ENCODE measurements at regions not wholly inside any gene's neighbourhood (a gene's known extent, or its start where the extent isn't known, plus 50 kb on each side); places are given as distances from the start of the nearest gene placed in this dataset.

GRCh38 chr20:6678101-6678500, 89.4 kb upstream of the BMP2 start:
- no peaks in the 10 kb centered on the region for H3K9me3 ChIP-seq
- no peak for TF ChIP-seq POLR2A (IDR thresholded peaks at IDR 0.05)
- no peak for TF ChIP-seq CTCF (IDR thresholded peaks at IDR 0.05)
- TF ChIP-seq POLR2AphosphoS5 (IDR thresholded peaks at IDR 0.05): no peak
- H3K4me1 ChIP-seq: no peaks in the 10 kb centered on the region
- H3K27ac ChIP-seq: no peak overlapping the region
- intact Hi-C loops (cut with DNase I; ENCODE audit: low total_unique reads): no loop called here
- no peaks in the 10 kb centered on the region for H3K27me3 ChIP-seq
- H3K36me3 ChIP-seq: no peaks in the 10 kb centered on the region
- DNase-seq (ENCODE audit: low spot score in 2 of 2): no peak
- H3K4me3 ChIP-seq: no peak overlapping the region

GRCh38 chr20:6674831-6675230, 92.7 kb upstream of the BMP2 start:
- no peak overlapping the region for H3K27ac ChIP-seq
- H3K4me3 ChIP-seq: no peak overlapping the region
- DNase-seq (ENCODE audit: low spot score in 2 of 2): no peak
- no peaks in the 10 kb centered on the region for H3K4me1 ChIP-seq
- TF ChIP-seq POLR2A (IDR thresholded peaks at IDR 0.05) (no peak), CTCF (IDR thresholded peaks at IDR 0.05) (no peak), POLR2AphosphoS5 (IDR thresholded peaks at IDR 0.05) (no peak)
- H3K27me3 ChIP-seq: no peaks in the 10 kb centered on the region
- H3K9me3 ChIP-seq: no peaks in the 10 kb centered on the region
- intact Hi-C loops (cut with DNase I; ENCODE audit: low total_unique reads): no loop called here
- no peaks in the 10 kb centered on the region for H3K36me3 ChIP-seq

- no peak for TF ChIP-seq POLR2AphosphoS5 (IDR thresholded peaks at IDR 0.05)
- no peak for TF ChIP-seq POLR2A (IDR thresholded peaks at IDR 0.05)
- no peak for TF ChIP-seq CTCF (IDR thresholded peaks at IDR 0.05)
- H3K27me3 ChIP-seq: no peaks in the 10 kb centered on the region
- H3K4me1 ChIP-seq: no peaks in the 10 kb centered on the region
- H3K27ac ChIP-seq: no peak overlapping the region
- no peak for DNase-seq (ENCODE audit: low spot score in 2 of 2)
- H3K36me3 ChIP-seq: no peaks in the 10 kb centered on the region
- intact Hi-C loops (cut with DNase I; ENCODE audit: low total_unique reads): no loop called here
- no peak overlapping the region for H3K4me3 ChIP-seq
- no peaks in the 10 kb centered on the region for H3K9me3 ChIP-seq
These were observed 94.4 kb upstream of the BMP2 start for GRCh38 chr20:6673071-6673470.

- H3K9me3 ChIP-seq: no peaks in the 10 kb centered on the region
- no peak for DNase-seq (ENCODE audit: low spot score in 2 of 2)
- intact Hi-C loops (cut with DNase I; ENCODE audit: low total_unique reads): no loop called here
- no peak overlapping the region for H3K4me3 ChIP-seq
- no peaks in the 10 kb centered on the region for H3K4me1 ChIP-seq
- no peak overlapping the region for H3K27ac ChIP-seq
- H3K36me3 ChIP-seq: no peaks in the 10 kb centered on the region
- TF ChIP-seq CTCF (IDR thresholded peaks at IDR 0.05) (no peak), POLR2AphosphoS5 (IDR thresholded peaks at IDR 0.05) (no peak), POLR2A (IDR thresholded peaks at IDR 0.05) (no peak)
- H3K27me3 ChIP-seq: no peaks in the 10 kb centered on the region
These were observed 95.7 kb upstream of the BMP2 start for GRCh38 chr20:6671829-6672228.

- H3K36me3 ChIP-seq: no peaks in the 10 kb centered on the region
- H3K27ac ChIP-seq: no peak overlapping the region
- intact Hi-C loops (cut with DNase I; ENCODE audit: low total_unique reads): no loop called here
These were observed 98.9 kb upstream of the BMP2 start for GRCh38 chr20:6668546-6668945.

More at GRCh38 chr20:6668546-6668945, 98.9 kb upstream of the BMP2 start:
- Histone ChIP-seq H3K4me1 (no peaks in the 10 kb centered on the region), H3K9me3 (no peaks in the 10 kb centered on the region), H3K4me3 (no peak overlapping the region), H3K27me3 (no peaks in the 10 kb centered on the region)
- no peak for TF ChIP-seq CTCF (IDR thresholded peaks at IDR 0.05)
- no peak for TF ChIP-seq POLR2A (IDR thresholded peaks at IDR 0.05)
- TF ChIP-seq POLR2AphosphoS5 (IDR thresholded peaks at IDR 0.05): no peak
- DNase-seq (ENCODE audit: low spot score in 2 of 2): no peak

All from breast epithelium (tissue), 4 donors.